SK-N-MC (cell line): ENCODE measurements at regions not wholly inside any gene's neighbourhood (a gene's known extent, or its start where the extent isn't known, plus 50 kb on each side); places are given as distances from the start of the nearest gene placed in this dataset.

Source experiments
- DNase-seq: peaks from one replicate; pipeline ENCODE4 v3.0.0-alpha.2; 2011; ENCODE audit warnings: low read depth, low spot score
- H3K27ac ChIP-seq: fragments of 200-600 bp; sonication (generic); 2 replicates; pipeline ENCODE4 v1.5.1; 2016; ENCODE audit warnings: mixed run types
- H3K36me3 ChIP-seq: fragments of 200-600 bp; sonication (generic); 2 replicates; pipeline ENCODE4 v1.6.1; 2017; ENCODE audit warnings: antibody characterized with exemption, low read length, mixed read lengths; ENCODE audit not compliant: insufficient read depth
- H3K4me3 ChIP-seq: fragments of 200-600 bp; sonication (generic); 2 replicates; pipeline ENCODE4 v1.5.1; 2016
- H3K9ac ChIP-seq: fragments of 200-600 bp; sonication (generic); 2 replicates; pipeline ENCODE4 v1.8.0; 2017; ENCODE audit warnings: mixed run types, mixed read lengths; ENCODE audit not compliant: insufficient read length
- H3K9me3 ChIP-seq: fragments of 200-600 bp; sonication (generic); 2 replicates; pipeline ENCODE4 v1.6.1; 2017; ENCODE audit warnings: low read depth, mild to moderate bottlenecking, antibody characterized with exemption, low read length, moderate library complexity, mixed read lengths
- EZH2 ChIP-seq: fragments of 200-600 bp; sonication (generic); IDR thresholded peaks from one replicate; pipeline ENCODE4 v1.6.1; 2017; ENCODE audit warnings: antibody characterized with exemption
- FOXP2 ChIP-seq: optimal IDR thresholded peaks from 2 replicates; pipeline ENCODE3; 2011; ENCODE audit warnings: mild to moderate bottlenecking, moderate library complexity; ENCODE audit not compliant: insufficient read depth; ENCODE audit errors: extremely low read length, control extremely low read depth
- POLR2AphosphoS5 ChIP-seq: IDR thresholded peaks from 2 replicates; pipeline ENCODE4 v1.6.1; 2012; ENCODE audit warnings: mild to moderate bottlenecking, low read depth, low read length, borderline replicate concordance

GRCh38 chr1:67956116-67956515 lies 94.3 kb downstream of the DIRAS3 start:
- TF ChIP-seq POLR2AphosphoS5 (no peak), EZH2 (no peak), FOXP2 (no peak)
- Histone ChIP-seq H3K36me3 (no peaks in the 10 kb centered on the region), H3K9ac (no peak overlapping the region), H3K27ac (no peak overlapping the region), H3K4me3 (no peak overlapping the region), H3K9me3 (no peaks in the 10 kb centered on the region)
- no peak for DNase-seq

GRCh38 chr1:67955591-67955990 lies 94.8 kb downstream of the DIRAS3 start:
- Histone ChIP-seq H3K36me3 (no peaks in the 10 kb centered on the region), H3K4me3 (no peak overlapping the region), H3K9ac (no peak overlapping the region), H3K27ac (no peak overlapping the region), H3K9me3 (no peaks in the 10 kb centered on the region)
- DNase-seq: no peak
- TF ChIP-seq EZH2: no peak
- no peak for TF ChIP-seq FOXP2
- no peak for TF ChIP-seq POLR2AphosphoS5

GRCh38 chr1:67953301-67953700 lies 97.1 kb downstream of the DIRAS3 start:
- H3K27ac ChIP-seq: no peak overlapping the region
- TF ChIP-seq FOXP2 (no peak), EZH2 (no peak), POLR2AphosphoS5 (no peak)
- no peak overlapping the region for H3K4me3 ChIP-seq
- no peak for DNase-seq
- H3K36me3 ChIP-seq: no peaks in the 10 kb centered on the region
- H3K9me3 ChIP-seq: no peaks in the 10 kb centered on the region
- H3K9ac ChIP-seq: no peak overlapping the region

- TF ChIP-seq FOXP2: no peak
- no peak for TF ChIP-seq POLR2AphosphoS5
- Histone ChIP-seq H3K4me3 (no peak overlapping the region), H3K9ac (no peak overlapping the region), H3K36me3 (no peaks in the 10 kb centered on the region), H3K9me3 (no peaks in the 10 kb centered on the region), H3K27ac (no peak overlapping the region)
- no peak for DNase-seq
These were observed 98.4 kb downstream of the DIRAS3 start for GRCh38 chr1:67952071-67952470.

- TF ChIP-seq EZH2: no peak
- no peak for TF ChIP-seq POLR2AphosphoS5
- TF ChIP-seq FOXP2: no peak
- H3K36me3 ChIP-seq: no peaks in the 10 kb centered on the region
- DNase-seq: no peak
- H3K9ac ChIP-seq: no peak overlapping the region
- H3K4me3 ChIP-seq: no peak overlapping the region
- no peaks in the 10 kb centered on the region for H3K9me3 ChIP-seq
- no peak overlapping the region for H3K27ac ChIP-seq
These were observed 99.4 kb downstream of the DIRAS3 start for GRCh38 chr1:67951014-67951413.

GRCh38 chr1:67948151-67949080 lies 102.0 kb downstream of the DIRAS3 start:
- no peak overlapping the region for H3K27ac ChIP-seq
- no peak for TF ChIP-seq POLR2AphosphoS5
- H3K36me3 ChIP-seq: no peaks in the 10 kb centered on the region
- no peak overlapping the region for H3K4me3 ChIP-seq
- H3K9me3 ChIP-seq: no peaks in the 10 kb centered on the region
- H3K9ac ChIP-seq: no peak overlapping the region
- DNase-seq: no peak

- no peak overlapping the region for H3K9ac ChIP-seq
- no peak overlapping the region for H3K27ac ChIP-seq
- no peak for DNase-seq
- H3K36me3 ChIP-seq: no peaks in the 10 kb centered on the region
- no peak for TF ChIP-seq EZH2
- TF ChIP-seq FOXP2: no peak
- TF ChIP-seq POLR2AphosphoS5: no peak
- H3K4me3 ChIP-seq: no peak overlapping the region
- H3K9me3 ChIP-seq: no peaks in the 10 kb centered on the region
These were observed 103.3 kb downstream of the DIRAS3 start for GRCh38 chr1:67947114-67947513.

GRCh38 chr1:67945733-67946374 lies 104.6 kb downstream of the DIRAS3 start:
- H3K27ac ChIP-seq: no peak overlapping the region
- no peak for DNase-seq
- TF ChIP-seq FOXP2 (no peak), POLR2AphosphoS5 (no peak), EZH2 (no peak)
- no peaks in the 10 kb centered on the region for H3K36me3 ChIP-seq
- no peak overlapping the region for H3K9ac ChIP-seq
- H3K4me3 ChIP-seq: no peak overlapping the region
- no peaks in the 10 kb centered on the region for H3K9me3 ChIP-seq
